Inflammatory macrophage treated with lipopolysaccharide for 4 hours (primary cell): ENCODE measurements at regions not wholly inside any gene's neighbourhood (a gene's known extent, or its start where the extent isn't known, plus 50 kb on each side); places are given as distances from the start of the nearest gene placed in this dataset.
"Not testable (repeated sequence)": the region's sequence is repeated elsewhere in the genome, so short reads cannot be mapped to it uniquely, and the experiment has no call there.

Experiments used
- DNase-seq: peaks from one replicate; pipeline ENCODE4 v3.0.0-alpha.2; 2020

DNA sequence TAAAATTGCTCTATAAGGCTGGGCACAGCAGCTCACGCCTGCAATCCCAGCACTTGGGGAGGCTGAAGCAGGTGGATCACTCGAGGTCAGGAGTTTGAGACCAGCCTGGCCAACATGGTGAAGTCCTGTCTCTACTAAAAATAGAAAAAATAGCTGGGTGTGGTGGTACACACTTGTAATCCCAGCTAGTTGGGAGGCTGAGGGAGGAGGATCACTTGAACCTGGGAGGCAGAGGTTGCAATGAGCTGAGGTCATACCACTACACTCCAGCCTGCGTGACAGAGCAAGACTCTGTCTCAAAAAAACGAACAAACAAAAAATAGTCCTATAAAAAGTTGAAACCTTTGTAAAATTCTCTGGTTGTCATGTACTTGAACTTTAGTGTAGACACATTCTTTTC is 93.0 kb upstream of the KIF26B start:
- DNase-seq = not testable (repeated sequence)

DNA sequence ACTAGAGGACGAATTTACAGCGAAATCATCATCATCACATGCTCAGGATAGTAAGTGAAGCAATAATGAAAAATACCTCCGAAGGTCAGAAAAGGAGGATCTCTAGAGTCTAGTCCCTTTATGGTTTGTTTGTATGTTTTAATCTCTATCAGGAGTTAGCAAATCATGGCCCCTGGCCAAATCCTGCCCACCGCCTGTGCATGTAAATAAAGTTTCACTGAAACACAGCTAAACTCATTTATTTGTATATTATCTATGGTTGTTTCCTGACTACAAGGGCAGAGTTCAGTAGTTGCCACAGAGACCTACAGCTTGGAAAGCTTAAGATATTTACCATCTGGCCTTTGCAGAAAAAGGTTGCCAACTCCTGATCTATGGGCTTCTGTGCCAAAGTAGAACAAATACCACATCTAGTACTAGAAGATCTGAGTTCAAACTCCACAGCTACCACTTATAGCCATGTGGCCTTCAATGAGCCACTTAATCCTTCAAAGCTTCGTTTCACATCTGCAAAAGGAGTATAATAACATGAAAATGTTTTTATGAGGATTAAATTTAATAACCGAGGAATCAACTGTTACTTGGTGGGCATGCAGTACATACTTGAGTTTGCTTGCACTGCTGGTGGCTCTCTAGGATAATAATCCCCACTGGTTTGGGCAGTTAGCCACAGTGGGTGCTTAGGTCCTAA is 94.0 kb upstream of the KIF26B start:
- DNase-seq = no peak

DNA sequence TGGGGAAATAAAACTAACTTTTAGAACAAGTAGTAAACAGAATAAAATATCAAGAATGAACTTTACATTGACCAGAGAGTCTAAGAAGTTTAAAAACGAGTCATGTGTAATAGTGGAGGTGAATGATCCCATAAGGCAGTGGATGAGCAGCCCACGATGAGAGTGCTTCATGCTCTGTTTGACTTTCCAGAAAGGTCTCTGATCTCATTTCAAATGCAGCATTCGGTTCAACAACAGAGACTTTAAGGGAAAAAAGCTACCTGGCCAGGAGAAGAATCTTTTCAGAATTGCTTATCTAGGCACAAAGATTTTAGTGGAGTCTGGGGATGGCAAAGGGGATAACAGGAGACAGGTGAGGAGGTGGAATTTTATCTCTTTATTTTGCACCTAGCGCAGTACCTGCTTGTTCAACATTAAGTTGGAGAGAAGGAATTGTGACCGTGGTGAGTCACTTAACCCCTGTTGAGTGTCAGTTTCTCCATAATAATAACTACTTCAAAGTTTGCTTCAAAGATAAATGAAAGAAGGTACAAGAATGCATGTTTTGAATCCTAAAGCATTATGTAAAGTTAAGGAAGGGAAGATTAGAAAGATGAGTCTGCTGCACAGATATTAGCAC is 94.9 kb upstream of the KIF26B start:
- no peak for DNase-seq

DNA sequence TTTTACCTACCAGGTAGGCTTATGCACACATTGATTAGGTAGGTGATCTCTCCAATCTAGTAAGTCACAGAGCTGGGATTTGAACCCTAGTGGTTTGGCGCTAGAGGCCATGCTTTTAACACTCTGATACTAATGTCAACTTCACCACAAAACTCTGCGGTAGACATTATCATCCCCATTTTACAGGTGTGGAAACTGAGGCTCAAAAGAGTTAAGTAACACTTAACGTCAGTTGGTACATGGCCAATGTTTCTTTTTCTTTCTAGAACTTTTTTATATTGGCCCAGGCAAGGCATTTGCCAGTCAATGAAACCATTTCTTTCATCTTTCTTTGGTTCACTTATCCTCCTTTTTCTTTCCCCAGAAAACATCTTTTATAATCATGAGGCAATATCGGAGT is 95.9 kb upstream of the KIF26B start:
- no peak for DNase-seq

DNA sequence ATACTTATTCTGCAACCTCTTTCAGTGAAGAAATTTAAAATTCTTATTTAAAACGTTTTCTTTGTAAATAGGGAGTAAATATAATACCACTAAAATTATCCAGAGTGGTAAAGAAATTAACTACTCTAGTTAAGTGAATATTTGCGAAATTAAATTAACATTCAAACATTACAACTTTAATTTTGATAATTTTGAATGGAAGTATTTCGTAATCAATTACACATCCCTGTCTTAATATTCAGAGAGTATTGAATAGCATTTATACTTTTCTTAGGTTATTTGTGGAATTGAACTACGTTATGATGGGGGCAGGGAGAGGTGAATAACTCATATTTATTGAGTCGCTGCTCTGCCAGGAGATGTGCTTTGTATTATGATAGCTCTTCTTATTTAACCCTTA is 96.3 kb upstream of the KIF26B start:
- DNase-seq = no peak

DNA sequence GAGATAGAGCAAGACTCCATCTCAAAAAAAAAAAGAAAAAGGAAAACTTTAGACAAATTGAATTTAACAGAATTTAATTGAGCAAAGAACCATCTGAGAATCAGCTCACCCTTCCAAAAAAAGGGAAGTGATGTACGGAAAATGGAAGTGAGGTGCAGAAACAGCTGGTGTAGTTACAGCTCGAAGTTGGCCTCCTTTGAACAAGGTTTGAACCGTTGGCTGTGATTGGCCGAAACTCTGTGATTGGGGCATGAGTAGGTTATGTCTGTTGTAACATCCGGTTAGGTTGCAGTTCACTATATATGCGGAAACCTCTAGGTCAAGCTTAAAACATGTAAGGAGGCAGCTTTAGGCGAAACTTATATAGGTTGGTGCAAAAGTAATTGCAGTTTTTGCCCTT is 97.9 kb upstream of the KIF26B start:
- peak; percentile 84 for DNase-seq

DNA sequence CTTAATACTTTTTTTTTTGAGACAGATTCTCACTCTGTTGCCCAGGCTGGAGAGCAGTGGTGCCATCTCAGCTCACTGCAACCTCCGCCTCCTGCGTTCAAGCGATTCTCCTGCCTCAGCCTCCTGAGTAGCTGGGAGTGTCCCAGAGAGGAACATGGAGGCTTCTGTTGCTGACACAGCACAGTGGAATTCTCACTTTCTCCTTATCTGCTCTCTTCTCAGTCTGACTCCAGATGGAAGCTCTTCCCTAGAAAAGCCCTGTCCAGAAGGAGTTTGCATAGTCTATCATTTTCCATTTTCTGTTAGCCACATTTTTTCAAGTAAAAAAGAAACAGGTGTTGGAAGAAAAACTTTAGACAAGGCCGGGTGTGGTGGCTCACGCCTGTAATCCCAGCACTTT is 98.5 kb upstream of the KIF26B start:
- not testable (repeated sequence) for DNase-seq

DNA sequence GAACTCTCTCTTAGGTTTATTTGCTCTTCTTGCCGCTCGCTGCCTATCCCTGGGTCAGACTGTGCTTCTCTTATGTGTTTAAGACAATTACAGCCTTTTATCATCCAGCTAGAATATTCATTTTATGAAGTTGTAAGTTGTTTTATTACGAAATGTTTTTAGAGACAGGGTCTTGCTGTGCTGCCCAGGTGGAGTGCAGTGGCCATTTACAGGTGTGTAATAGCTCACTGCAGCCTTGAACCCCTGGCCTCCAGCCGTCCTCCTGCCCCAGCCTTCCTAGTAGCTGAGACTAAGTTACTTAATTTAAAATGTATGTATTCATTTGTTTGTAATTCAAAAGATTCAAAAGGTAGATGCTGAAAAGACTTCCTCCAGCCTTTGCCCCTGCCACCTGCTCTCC is 99.0 kb upstream of the KIF26B start:
- DNase-seq = no peak

DNA sequence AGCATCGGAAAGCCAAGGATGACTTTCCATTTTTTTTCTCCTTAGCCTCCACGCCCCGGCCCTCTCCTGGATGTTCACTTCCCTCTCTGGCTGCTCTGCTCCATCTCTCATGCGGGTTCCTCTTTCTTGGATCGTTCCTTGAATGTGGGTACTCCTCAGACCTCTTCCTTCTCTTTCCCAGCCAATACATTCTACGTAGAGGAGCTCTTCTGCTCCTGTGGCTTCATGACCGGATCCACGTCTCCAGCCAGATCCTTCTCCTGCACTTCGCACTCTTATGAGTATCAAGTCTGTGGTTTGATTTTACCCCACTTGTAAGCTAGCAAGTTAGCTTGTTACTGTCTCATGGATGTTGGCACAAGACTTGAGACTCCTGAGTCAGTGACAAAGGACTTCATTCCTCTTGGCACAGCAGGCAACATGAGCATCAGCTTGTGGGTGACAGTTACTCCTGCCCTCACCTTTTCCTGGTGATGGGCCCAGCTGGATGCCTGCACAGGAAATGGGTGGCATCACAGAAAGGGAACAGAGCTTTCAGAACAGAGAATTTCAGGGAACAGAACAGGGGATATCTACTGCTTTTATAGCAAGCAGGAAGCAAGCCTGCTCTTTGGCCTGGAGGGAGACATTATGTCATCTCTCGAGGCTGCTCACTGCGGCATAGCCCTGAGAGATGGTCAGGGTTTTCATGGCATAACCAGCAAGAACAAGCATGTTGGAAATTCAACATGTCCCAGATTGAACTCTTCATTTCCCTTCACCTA is 100.1 kb upstream of the KIF26B start:
- peak; percentile 72 for DNase-seq

DNA sequence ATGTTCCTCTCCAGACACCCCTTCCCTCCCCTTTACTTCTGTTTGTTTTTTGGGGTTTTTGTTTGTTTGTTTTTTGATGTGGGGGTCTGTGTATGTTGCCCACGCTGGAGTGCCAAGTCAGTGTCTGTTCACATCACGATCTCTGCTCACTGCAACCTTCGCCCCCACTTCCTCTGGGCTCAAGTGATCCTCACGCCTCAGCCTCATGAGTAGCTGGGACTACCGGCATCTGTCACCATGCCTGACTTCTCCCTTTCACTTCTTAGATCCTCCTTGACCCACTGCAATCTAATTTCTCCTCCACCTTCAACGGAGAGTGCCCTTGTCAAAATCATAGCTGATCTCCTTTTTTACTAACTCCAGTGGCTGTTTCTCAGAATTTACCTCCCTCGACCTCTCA is 100.7 kb upstream of the KIF26B start:
- DNase-seq = peak; percentile 86

DNA sequence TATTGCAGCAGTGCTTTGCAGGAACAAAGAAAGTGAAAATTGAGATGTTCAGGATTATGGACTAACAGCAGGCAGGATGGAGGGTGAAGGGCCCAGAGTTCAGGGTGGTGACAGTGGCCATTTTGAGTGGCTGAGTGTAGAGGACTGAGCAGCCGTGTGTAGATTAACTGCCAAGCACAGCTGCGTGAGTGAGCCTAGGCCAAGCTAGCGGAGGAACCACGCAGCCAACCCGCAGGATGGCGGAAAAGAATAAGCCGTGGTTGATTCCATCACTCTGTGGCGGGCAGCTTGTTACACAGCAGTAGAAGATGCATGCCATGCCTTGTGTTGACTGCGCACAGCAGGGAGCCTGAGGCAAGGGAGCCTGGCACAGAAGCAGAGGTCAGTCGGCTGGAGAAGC is 102.5 kb upstream of the KIF26B start:
- no peak for DNase-seq

DNA sequence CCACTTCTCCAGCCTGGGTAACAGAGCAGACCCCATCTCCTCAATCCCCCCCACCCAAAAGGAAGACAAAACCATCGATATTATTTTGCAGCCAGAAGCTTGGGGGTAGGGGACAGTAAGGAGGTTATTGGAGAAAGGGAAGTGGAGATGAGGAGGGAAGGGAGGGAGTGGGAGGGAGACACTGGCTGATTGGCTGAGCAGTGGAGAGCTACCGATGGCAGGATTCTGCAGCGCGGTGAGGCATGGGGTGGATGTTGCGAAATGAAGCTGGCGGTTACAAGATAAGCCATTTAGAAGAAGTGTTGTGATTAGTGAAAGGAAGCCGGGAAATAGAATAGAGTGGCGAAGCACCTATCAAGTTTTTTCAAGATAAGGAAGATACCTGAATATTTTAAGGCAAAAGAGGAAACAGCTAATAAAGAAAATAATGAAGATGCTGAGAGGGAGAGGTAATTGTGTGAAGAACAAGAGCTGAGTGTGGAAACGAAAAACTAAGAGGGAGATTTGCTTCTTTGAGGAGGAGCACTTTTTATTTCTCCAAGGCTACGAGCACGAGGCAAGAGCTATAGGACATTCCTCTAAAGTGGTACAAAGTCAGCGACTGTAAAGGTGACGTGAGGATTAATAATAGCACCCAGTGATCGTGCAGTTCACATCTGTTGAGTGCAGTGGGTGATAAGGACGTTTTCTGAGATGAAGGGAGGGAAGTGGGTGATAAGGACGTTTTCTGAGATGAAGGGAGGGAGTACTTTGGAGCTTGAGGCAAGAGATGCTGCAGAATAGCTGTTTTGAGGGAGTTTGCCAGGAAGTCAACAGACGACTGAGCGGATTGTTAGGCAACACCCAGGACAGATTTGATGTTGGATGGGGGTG is 103.2 kb upstream of the KIF26B start:
- peak; percentile 79 for DNase-seq

DNA sequence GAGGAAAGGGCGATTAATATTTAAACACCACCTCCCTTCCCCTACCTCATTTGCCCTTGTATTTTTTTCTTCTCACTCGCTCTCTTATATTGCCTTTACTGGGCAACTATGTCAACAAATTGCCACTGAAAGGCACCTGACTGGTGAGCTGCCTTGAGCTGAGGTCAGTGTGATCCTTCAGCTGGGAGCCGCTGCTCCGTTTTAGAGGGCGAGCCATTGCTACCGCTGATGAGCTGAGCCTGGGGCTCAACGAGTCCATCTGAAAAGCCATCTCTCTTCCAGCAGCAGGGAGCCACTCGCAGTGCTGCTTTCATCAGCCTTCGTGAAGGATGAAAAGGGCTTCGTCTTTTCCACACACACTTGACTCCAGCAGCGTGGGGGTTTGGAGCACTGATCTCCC is 108.0 kb upstream of the KIF26B start:
- DNase-seq = no peak

DNA sequence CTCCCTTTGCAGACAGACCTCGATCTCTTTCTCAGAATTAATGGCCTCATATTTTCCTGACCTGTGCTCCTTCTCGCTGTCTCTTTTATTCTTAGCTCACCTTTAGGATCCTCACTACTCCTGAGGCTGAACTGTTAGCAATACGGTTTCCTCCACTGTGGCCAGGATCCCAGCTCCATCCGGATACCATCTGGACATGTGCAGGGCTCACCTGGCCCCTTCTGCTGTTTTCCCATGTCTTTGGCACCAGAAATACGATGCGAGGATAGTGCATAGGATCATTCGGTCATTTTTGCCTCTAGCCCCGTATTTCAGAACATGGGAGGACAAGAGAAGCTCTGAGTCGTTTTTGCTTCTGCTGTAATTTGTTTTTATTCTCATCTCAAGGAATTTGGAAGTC is 108.5 kb upstream of the KIF26B start:
- no peak for DNase-seq

DNA sequence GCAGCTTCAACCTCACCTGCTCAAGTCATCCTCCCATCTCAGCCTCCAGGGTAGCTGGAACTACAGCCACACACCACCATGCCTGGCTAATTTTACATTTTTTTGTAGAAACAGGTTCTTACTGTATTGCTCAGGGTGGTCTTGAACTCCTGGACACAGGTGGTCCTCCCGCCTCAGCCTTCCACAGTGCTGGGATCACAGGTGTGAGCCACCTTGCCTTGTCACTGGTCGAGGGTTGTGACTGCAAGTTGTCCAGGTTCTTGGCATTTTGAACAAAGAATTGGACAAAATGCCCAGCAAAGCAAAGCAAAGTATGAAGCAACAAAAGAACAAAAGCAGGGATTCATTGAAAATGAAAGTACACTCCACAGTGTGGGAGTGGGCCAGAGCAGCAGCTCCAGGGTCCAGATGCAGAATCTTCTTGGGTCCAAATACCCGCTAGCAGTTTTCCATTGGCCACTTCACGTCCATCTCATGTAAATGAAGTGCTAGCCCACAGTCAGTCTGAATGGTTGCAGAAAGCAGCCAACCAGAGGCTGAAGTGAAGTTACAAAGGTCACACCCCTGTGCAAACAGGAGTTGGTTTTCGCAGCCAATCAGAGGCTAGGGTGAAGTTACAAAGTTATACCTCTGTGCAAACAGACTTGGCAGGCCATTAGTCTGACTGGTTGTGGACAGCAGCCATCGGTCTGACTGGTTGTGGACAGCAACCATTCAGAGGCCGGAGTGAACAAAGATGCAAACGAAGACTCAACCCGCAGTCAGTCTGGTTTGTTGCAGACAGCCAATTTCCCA is 109.5 kb upstream of the KIF26B start:
- DNase-seq = no peak

DNA sequence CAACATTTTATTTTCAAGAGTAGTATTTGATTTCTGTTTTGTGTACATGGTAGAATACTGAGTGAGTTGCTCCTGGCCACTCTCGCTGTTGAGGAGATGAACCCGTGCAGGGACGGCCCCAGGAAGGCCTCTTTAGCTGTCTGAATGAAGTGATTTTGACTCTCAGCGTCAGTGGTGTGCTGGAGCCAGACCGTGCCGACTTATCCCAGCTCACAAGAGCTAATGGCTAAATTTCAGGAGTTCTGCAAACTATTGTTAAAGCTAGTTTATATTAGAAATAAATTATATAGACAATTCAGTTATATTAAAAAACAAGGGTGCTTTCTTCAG is 111.2 kb upstream of the KIF26B start:
- no peak for DNase-seq

DNA sequence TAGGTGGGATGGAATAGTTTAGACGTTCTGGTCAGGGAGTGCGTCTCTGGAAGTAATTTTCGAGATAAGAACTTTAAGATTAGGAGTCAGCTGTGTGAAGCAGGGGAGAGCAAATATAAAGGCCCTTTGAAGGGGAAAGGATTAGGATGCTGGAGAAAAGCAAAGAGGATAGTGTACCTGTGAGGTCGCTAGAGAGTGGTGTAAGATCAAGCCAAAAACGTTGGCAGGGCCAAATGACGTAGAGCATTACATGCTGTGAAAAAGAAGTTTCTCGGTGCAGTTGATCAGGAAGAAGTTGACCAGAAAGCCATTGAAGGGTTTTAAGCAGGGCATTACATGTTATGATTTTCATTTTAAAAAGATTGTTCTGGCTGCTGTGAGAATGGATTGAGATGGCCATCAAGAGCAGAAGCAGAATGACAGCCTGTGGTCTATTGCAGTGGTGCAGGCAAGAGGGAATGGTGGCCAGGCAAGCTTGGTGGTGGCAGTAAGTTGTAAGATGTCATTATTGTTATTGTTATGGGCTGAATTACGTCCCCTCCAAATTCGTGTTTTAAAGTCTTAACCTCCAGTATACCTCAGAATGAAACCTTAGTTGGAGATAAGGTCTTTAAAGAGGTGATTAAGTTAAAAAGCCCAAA is 113.6 kb upstream of the KIF26B start:
- no peak for DNase-seq

DNA sequence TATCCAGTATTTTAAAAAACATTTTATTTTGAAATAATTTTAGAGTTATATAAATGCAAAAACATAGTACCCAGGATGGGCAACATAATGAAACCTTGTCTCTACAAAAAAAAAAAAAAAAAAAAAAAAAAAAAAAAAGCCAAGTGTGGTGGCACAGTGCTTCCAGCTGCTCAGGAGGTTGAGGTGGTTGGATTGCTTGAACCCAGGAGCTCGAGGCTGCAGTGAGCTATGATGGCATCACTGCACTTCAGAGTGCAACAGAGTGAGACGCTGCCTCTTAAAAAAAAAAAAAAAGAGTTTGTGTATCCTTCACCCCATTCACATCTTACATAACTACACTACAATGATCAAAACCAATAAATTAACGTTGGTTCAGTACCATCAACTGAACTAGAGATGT is 115.6 kb upstream of the KIF26B start:
- DNase-seq = no peak

DNA sequence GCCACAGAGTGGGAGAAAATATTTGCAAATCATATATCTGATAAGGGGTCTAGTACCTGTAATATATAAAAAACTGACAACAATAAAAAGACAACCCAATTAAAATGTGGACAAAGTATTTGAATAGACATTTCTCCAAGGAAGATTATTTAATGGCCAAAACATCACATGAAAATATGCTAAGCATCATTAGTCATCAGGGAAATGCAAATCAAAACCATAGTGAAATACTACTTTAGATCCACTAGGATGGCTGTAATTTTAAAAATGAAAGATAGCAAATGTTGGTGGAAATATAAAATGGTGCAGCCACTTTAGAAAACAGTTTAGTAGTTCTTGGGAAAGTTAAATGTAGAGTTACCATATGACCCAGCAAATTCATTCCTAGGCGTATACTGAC is 118.7 kb upstream of the KIF26B start:
- DNase-seq = no peak

DNA sequence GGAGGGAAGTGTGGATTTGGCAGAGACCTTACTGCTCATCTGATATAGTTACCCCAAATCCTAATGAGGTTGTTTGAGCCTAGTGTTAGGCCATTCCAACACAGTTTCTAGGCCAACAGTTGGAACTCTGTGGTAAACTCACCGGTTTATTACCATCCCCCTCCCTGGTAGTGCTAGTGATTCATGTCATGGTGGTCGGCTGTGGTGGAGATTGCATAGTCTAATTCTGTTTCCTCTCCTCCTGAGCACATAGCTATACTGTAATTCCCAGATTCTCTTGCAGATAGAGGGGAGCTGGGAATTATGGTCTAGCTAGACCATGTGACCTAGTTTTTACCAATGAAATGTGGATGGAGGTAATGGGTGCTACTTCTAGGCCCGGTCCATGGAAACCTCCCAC is 123.7 kb upstream of the KIF26B start:
- DNase-seq = no peak

DNA sequence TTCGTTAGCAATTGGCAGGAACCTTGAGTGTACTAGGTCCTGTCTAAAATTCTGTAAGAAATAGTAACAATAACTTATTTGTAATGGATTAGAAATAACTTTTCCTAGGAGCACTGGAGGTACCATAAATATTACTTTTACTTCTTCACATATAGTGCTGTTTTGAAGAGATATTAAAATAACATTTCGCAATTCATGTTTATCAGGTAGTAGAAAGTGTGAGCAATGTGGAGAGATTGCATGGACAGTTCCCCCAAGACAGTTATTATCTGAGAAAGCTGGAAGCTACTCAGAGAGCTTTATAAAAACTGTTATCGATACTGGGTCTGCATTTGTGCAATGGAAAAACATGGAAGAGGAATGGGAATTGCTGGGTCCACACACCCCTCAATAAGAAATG is 128.5 kb upstream of the KIF26B start:
- DNase-seq = no peak

DNA sequence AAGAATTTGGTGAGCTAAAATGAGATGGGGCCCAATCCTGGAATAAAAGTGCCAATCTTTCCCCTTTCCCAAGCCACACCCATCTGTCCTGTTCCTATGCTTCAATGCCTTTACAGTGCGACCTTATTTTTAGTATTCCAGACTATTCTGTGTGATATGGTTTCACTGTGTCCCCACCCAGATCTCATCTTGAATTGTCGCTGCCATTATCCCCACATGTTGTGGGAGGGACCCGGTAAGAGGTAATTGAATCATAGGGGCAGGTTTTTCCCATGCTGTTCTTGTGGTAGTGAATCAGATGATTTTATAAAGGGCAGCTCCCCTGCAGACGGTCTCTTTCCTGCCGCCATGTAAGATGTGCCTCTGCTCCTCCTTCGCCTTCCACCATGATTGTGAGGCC is 129.3 kb upstream of the KIF26B start:
- DNase-seq = no peak
